ENCODE measurements at regions not wholly inside any gene's neighbourhood (a gene's known extent, or its start where the extent isn't known, plus 50 kb on each side); places are given as distances from the start of the nearest gene placed in this dataset.
"Not testable (repeated sequence)": the region's sequence is repeated elsewhere in the genome, so short reads cannot be mapped to it uniquely, and the experiment has no call there.

- TF ChIP-seq, protein P1, sequence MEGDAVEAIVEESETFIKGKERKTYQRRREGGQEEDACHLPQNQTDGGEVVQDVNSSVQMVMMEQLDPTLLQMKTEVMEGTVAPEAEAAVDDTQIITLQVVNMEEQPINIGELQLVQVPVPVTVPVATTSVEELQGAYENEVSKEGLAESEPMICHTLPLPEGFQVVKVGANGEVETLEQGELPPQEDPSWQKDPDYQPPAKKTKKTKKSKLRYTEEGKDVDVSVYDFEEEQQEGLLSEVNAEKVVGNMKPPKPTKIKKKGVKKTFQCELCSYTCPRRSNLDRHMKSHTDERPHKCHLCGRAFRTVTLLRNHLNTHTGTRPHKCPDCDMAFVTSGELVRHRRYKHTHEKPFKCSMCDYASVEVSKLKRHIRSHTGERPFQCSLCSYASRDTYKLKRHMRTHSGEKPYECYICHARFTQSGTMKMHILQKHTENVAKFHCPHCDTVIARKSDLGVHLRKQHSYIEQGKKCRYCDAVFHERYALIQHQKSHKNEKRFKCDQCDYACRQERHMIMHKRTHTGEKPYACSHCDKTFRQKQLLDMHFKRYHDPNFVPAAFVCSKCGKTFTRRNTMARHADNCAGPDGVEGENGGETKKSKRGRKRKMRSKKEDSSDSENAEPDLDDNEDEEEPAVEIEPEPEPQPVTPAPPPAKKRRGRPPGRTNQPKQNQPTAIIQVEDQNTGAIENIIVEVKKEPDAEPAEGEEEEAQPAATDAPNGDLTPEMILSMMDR (IDR thresholded peaks at IDR 0.05; ENCODE audit: extremely low read depth, low read depth, low read length), result no peak
- H3K27me3 ChIP-seq (ENCODE audit: insufficient read depth, low read length), result no peaks in the 10 kb centered on the region
- no peaks in the 10 kb centered on the region for H3K9me3 ChIP-seq (ENCODE audit: low read depth, low read length)
- H3K4me1 ChIP-seq (ENCODE audit: insufficient read depth, low read length), result peaks cover 15% of the 10 kb centered on the region
- H3K36me3 ChIP-seq (ENCODE audit: insufficient read depth, low read length), result no peaks in the 10 kb centered on the region
- peak overlapping the region; percentile 54 for H3K27ac ChIP-seq (ENCODE audit: low read depth, low read length)
- H3K4me2 ChIP-seq (ENCODE audit: insufficient read depth, low read length), result peak overlapping the region; percentile 69
- H3K4me3 ChIP-seq (ENCODE audit: insufficient read depth, low read length), result peak overlapping the region; percentile 44
- no peaks in the 10 kb centered on the region for H4K20me1 ChIP-seq (ENCODE audit: insufficient read depth, low read length)
- peak; percentile 92 for DNase-seq (ENCODE audit: insufficient read length, low spot score, missing footprints)
- H2AFZ ChIP-seq (ENCODE audit: low read length), result peak overlapping the region; percentile 78
- no peaks in the 10 kb centered on the region for H3K79me2 ChIP-seq (ENCODE audit: insufficient read depth, low read length)
These were observed 152.7 kb downstream of the SKIDA1 start for GRCh38 chr10:21372651-21373410.

DNA sequence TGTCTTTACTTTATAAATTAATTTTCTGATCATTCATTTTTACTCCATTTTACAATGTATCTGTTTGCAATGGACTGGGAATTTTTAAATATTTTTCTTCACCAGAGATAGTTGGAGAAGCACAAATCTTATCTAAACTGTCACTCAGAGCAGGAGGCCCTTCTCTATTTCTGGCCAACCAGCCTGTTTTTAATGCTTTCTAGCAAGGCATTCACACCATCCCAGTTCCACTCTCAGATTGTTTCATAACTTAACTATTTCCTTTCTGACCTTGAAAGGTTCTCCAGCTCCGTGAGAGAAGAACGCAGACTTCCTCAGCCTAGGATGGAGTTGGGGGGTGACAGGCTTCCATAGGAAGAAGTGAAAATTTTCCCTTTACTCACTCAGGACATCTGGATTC, 155.8 kb downstream of the SKIDA1 start:
- Histone ChIP-seq H3K27ac (ENCODE audit: low read depth, low read length) (no peak overlapping the region), H3K4me2 (ENCODE audit: insufficient read depth, low read length) (no peak overlapping the region), H3K9me3 (ENCODE audit: low read depth, low read length) (no peaks in the 10 kb centered on the region), H4K20me1 (ENCODE audit: insufficient read depth, low read length) (no peaks in the 10 kb centered on the region), H3K27me3 (ENCODE audit: insufficient read depth, low read length) (no peaks in the 10 kb centered on the region), H2AFZ (ENCODE audit: low read length) (no peak overlapping the region), H3K36me3 (ENCODE audit: insufficient read depth, low read length) (no peaks in the 10 kb centered on the region), H3K79me2 (ENCODE audit: insufficient read depth, low read length) (no peaks in the 10 kb centered on the region), H3K4me1 (ENCODE audit: insufficient read depth, low read length) (peaks cover 22% of the 10 kb centered on the region), H3K4me3 (ENCODE audit: insufficient read depth, low read length) (no peak overlapping the region)
- DNase-seq (ENCODE audit: insufficient read length, low spot score, missing footprints), result peak; percentile 30
- TF ChIP-seq, protein P1 (IDR thresholded peaks at IDR 0.05; ENCODE audit: extremely low read depth, low read depth, low read length), result no peak

GRCh38 chr10:21368728-21369425, 156.6 kb downstream of the SKIDA1 start:
- TF ChIP-seq, protein P1 (IDR thresholded peaks at IDR 0.05; ENCODE audit: extremely low read depth, low read depth, low read length), result no peak
- peaks cover 30% of the 10 kb centered on the region for H3K4me1 ChIP-seq (ENCODE audit: insufficient read depth, low read length)
- H3K79me2 ChIP-seq (ENCODE audit: insufficient read depth, low read length), result no peaks in the 10 kb centered on the region
- no peak overlapping the region for H3K4me2 ChIP-seq (ENCODE audit: insufficient read depth, low read length)
- H3K27ac ChIP-seq (ENCODE audit: low read depth, low read length), result no peak overlapping the region
- no peaks in the 10 kb centered on the region for H3K27me3 ChIP-seq (ENCODE audit: insufficient read depth, low read length)
- no peaks in the 10 kb centered on the region for H4K20me1 ChIP-seq (ENCODE audit: insufficient read depth, low read length)
- no peak overlapping the region for H3K4me3 ChIP-seq (ENCODE audit: insufficient read depth, low read length)
- H3K36me3 ChIP-seq (ENCODE audit: insufficient read depth, low read length), result no peaks in the 10 kb centered on the region
- H3K9me3 ChIP-seq (ENCODE audit: low read depth, low read length), result no peaks in the 10 kb centered on the region
- H2AFZ ChIP-seq (ENCODE audit: low read length), result no peak overlapping the region
- no peak for DNase-seq (ENCODE audit: insufficient read length, low spot score, missing footprints)

GRCh38 chr10:21368022-21368582, 157.4 kb downstream of the SKIDA1 start:
- Histone ChIP-seq H3K4me2 (ENCODE audit: insufficient read depth, low read length) (no peak overlapping the region), H3K4me3 (ENCODE audit: insufficient read depth, low read length) (no peak overlapping the region), H2AFZ (ENCODE audit: low read length) (no peak overlapping the region), H3K79me2 (ENCODE audit: insufficient read depth, low read length) (no peaks in the 10 kb centered on the region), H3K27ac (ENCODE audit: low read depth, low read length) (no peak overlapping the region), H3K36me3 (ENCODE audit: insufficient read depth, low read length) (no peaks in the 10 kb centered on the region), H3K4me1 (ENCODE audit: insufficient read depth, low read length) (peaks cover 28% of the 10 kb centered on the region), H3K27me3 (ENCODE audit: insufficient read depth, low read length) (no peaks in the 10 kb centered on the region), H3K9me3 (ENCODE audit: low read depth, low read length) (no peaks in the 10 kb centered on the region), H4K20me1 (ENCODE audit: insufficient read depth, low read length) (no peaks in the 10 kb centered on the region)
- TF ChIP-seq, protein P1 (IDR thresholded peaks at IDR 0.05; ENCODE audit: extremely low read depth, low read depth, low read length), result no peak
- DNase-seq (ENCODE audit: insufficient read length, low spot score, missing footprints), result no peak

- H2AFZ ChIP-seq (ENCODE audit: low read length); H3K4me3 ChIP-seq (ENCODE audit: insufficient read depth, low read length); H4K20me1 ChIP-seq (ENCODE audit: insufficient read depth, low read length); H3K27me3 ChIP-seq (ENCODE audit: insufficient read depth, low read length); H3K36me3 ChIP-seq (ENCODE audit: insufficient read depth, low read length); H3K27ac ChIP-seq (ENCODE audit: low read depth, low read length); H3K79me2 ChIP-seq (ENCODE audit: insufficient read depth, low read length); H3K9me3 ChIP-seq (ENCODE audit: low read depth, low read length); H3K4me2 ChIP-seq (ENCODE audit: insufficient read depth, low read length); DNase-seq (ENCODE audit: insufficient read length, low spot score, missing footprints): not testable (repeated sequence)
- H3K4me1 ChIP-seq (ENCODE audit: insufficient read depth, low read length), result peaks cover 26% of the 10 kb centered on the region
These were observed 159.4 kb downstream of the SKIDA1 start for GRCh38 chr10:21366108-21366507.
